Left lobe of liver (tissue), 2 donors: ENCODE measurements at regions not wholly inside any gene's neighbourhood (a gene's known extent, or its start where the extent isn't known, plus 50 kb on each side); places are given as distances from the start of the nearest gene placed in this dataset.

ENCODE experiments used
- ATAC-seq: fragments of 200-7000 bp; cut with Tn5 transposase; one replicate; pipeline ENCODE4 v1.9.1; 2020; ENCODE audit warnings: mild to moderate bottlenecking, moderate library complexity
- DNase-seq: peaks from one replicate; pipeline ENCODE4 v3.0.0-alpha.2; 2020; ENCODE audit warnings: low spot score
- donor health status: DM: no; HTN: no; CAD: no; lungs with moderate emphysema.
- donor health status: DM: no; HTN: yes; CAD: no.

DNA sequence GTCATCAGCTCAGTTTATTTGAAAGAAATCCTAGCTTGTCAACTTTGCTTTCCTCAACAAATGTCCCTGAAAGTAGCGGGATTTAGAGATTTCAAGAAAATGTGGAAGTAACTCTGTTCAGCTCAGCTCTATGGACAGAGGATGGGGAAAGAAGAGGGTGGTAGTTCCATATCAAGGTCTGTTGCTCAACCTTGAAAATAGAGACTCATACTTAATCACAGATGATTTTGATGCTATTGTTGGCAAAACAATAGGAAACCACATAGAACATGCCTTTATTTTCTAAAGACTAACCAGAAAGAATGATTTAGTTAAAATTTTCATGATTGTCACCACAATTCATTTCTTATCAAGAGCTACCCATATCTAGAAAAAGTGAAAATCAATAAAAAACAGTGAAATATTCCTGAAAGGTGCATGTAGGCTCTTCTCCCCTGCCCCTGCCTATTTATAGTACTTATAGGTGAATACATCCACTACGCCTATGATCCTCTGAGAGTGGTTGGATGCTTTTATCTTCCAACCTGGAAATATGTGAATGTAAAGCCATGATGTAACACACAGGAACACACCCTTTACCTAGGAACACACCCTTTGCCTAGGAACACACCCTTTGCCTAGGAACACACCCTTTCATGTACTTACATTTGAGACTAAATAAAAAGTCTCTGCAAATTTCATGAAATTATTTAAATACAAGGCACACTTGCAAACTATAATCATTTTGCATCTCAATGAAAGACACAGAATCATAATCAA is 65.8 kb downstream of the ETAA1 start:
- DNase-seq = no peak
- no peak for ATAC-seq

DNA sequence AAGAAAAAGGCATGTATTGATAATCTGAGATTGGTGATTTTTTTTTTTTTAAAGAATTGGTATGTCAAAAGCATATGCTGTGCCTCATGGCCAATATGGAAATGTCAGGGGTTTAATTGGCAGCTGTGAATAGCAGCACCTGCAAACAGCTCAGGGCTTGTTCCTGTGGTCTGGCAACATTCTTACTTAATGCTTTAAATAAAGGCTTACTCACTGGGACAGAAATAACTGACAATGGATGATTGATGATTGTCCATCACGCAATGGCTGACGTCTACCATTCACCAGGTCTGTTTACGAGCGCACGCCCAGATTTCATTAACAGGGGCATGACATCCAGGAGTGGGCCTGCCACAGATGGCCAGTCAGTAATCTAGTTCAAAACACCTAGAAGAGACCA is 66.7 kb downstream of the ETAA1 start:
- no peak for DNase-seq
- no peak for ATAC-seq

DNA sequence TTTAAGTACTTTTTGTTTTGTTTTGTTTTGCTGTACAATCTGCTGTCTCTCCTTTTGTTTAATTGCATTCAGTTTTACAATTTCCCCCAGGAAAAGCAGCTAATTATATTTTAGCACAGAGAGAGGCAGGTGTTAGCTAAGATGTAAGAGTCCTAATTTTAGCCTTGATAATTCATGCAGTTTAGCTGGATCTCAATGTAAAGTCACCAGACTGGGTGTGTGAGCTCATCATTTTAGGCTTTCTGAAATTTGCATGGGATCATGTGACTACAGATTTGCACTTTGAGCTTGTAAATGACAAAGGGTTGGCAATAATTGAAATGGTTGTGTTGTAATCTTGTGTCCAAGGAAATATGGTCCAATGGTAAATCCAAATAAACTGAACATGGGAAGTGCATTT is 68.5 kb downstream of the ETAA1 start:
- ATAC-seq = no peak

DNA sequence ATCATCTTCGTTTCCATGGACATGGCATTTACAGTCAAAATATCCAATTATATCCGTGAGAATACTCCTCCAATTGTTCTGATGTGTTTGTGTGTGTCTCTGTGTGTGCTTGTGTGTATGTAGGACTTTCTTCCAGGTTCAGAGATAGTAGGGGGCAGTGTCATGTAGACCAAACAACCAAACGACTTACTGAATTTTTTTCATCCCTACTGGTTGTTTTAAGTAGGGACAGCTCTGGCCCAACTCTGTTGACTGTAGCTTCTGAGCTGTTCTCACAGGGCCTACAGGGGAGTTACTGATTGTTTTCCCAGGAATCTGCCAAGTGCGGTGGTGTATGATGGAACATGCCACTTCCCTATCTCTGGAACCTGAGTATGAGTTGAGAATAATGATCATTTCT is 69.6 kb downstream of the ETAA1 start:
- ATAC-seq = no peak

More for the DNA sequence above, 68.5 kb downstream of the ETAA1 start:
- DNase-seq = no peak

DNA sequence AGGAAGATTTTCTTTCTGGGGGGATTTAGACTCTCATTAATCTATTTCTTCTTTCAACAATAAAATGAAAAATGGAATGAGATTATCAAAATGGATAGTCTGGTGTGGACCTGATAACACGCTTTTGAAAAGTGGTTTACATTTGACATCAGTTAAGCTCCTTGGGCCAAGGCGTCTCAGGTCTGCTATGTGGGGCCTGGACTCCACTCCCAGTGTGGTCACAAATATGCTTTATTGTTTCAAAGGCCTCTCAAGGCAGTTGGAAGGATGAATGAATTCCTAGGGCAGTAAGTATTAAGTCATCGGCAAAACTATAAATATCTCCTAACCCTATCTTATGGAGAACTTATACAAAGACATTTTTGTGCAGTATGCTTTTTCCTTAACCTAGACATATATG is 74.5 kb downstream of the ETAA1 start:
- DNase-seq = no peak
- no peak for ATAC-seq

More for the DNA sequence above, 69.6 kb downstream of the ETAA1 start:
- DNase-seq = no peak

DNA sequence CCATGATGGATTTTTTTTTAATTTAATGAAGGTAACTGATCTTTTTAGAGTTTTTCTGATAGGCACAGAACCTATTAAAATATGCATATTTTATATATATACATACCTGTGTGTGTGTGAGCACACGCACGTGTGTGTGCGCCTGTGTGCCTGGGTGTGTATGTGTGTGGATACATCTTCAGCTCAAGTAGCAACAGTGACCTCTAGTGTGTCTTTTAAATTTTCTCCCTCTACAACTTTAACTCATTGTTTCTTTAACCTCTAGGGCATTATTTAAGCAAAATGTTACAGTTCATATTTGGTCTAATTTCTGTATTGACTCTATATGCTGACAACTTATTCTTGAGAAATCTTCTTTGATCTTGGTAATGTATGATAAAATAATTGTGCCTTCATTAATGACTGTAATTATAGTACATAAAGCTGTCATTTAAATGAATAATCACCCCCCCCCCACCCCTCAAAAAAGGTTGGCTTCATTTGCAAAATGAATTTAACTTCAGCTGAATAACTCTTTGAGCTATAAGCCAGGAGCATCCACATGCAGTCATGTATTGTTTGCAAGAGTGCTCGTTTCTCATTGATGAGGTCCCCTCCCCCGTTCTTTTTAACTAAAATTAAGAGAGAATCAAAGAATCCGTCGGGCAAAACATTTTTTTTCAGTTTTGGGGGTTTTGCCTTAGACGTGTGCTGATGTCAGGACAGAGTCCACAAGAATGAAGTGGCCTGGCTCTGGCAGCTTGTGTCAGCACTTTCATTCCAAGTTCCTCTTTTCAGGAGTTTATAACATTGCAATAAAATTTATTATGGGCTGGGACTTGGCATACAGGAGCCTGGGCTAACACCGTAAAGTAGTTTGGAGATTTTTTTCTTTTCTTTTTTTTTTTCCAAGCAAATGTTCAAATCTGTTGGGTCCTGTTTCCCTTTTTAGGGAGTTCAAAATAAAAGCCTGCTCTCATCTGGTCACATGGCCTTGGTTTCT is 80.0 kb downstream of the ETAA1 start:
- ATAC-seq = peak; percentile 87
- DNase-seq = no peak

DNA sequence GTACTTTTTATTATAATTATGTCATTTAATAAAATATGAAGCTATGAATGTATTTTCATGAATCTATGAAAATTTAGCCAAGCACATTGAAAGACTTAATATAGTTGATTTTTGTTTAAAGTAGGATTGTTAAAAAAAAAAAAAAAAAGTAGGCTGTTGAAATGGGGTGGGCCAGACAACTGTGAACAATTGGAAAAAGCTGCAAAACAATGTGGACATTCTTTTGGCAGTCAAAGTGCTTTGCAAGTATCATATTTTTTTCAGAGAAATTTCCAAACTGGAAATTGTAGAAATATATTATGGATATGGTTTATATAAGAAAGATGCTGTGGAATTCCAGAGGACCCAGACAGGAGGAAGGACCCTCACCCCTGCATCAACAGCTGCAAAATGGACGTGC is 82.1 kb downstream of the ETAA1 start:
- DNase-seq (no peak), ATAC-seq (no peak)

DNA sequence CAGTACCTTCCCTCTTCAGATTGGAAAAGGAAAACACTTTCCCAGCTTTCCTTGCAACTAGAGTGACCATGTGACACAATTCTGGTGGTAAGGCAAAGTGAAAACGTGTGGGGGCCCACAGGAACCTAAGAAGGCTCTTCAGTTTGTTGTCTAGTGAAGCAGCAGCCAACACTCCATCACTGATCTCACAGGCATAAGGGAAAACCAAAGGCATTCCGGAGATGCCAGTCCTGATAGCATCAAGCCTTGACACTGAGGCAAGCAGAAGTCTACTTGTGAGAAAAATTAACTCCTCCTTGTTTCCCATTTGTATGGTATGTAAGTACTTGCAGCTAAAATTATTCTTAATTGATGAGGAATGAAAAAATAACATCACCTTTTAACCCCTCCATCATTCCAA is 88.3 kb downstream of the ETAA1 start:
- ATAC-seq (no peak), DNase-seq (no peak)

DNA sequence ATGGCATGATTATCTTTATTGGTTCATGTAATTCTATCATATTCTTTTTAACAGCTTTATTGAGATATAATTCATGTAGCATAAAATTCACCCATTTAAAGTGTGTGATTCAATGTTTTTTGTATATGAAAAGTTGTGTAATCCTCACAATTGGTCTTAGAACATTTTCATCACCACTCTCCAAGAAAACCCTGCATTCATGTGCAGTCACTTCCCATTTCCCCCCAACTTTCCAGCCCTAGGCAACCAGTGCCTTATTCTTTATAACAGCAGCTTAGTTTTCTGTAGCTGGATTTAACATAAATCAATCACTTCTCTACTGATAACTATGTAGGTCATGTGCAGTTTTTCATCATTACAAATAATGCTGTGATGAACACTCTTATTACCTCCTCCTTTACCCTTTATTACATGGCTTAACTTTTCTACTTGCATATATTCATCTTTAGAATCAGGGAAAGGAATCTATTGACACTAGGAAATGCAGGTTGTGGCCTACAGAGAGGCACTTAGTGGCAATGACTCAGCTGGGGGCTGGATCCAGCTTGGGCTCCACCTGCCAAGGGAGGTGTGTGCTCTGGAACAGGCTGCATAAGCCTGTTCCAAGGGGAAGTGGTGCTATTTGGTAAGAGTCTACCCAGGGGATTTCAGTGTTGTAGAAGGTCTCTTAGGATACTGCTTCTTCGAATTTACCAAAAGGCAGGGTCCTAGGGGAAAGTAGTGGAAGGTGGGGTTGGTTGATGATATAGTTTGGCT is 89.1 kb downstream of the ETAA1 start:
- no peak for DNase-seq
- peak; percentile 52 for ATAC-seq

DNA sequence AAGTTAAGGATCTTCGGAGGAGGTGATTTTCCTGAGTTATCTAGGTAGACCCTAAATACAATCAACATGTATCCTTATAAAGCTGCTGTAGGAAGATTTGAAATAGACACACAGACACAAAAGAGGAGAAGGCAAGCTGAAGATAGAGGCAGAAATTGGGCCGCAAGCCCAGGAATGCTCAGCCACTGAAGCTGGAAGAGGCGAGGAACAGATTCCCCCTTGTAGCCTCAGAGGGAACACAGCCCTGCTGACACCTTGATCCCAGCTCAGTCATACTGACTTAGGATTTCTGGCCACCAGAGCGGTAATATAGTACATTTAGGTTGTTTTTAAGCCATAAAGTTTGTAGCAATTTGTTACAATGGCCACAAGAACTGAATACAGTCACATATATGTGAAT is 90.9 kb downstream of the ETAA1 start:
- DNase-seq (no peak), ATAC-seq (no peak)

DNA sequence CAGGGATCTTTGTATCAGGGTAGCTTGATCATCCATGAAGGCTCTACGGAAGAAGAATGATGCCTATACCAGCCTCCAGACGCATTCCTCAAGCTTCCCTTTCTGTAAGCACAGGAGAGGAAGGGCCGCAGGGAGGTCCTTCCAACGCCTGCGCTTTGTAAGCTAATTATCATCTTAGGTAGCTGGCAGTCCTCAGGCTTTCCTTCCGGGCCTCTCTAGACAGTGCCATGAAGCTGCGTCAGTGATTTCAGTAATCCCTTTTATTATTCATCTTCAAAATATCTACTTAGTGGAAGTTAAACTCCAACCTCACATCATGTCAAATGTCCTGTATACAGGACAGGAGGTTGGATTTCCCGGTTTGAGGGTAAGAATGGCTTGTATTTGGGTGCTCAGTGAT is 92.3 kb downstream of the ETAA1 start:
- DNase-seq (no peak), ATAC-seq (no peak)

DNA sequence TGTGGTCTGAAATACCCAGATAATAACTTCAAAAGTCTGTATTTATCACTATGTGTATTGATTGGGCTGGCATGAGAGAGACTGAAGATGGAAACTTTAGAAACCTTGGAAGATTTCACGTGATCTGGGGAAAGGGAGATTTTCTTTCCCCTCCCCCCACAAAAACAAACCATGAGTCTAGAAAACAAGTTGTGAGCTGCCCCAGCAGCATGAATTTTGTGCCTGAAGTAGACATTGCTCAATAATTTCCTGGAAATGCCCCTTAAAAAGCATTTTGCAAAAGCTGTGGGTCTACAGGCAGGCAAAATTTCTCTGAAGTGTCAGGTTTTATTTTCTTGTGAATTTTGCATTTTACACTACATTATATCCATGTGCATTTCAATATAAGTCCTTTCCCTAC is 101.8 kb downstream of the ETAA1 start:
- no peak for DNase-seq
- no peak for ATAC-seq

DNA sequence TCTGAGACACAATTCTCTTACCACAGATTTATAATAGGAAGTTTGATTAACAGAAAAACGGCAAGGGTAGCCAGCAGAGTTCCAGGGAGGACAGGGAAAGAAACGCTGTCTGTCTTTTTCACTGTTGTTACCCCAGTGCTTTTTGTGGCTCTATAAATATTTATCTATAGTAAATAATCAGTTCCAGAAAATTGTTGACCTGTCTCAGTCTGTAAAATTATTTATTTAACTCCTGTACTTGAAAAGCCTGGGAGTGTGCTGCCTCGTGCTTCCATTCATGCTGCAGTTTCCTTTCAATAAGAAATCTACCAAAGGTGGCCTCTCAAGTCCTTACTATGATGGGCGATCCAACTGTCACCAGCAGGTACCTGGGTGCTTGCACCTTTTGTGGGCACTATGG is 102.9 kb downstream of the ETAA1 start:
- ATAC-seq (no peak), DNase-seq (no peak)

DNA sequence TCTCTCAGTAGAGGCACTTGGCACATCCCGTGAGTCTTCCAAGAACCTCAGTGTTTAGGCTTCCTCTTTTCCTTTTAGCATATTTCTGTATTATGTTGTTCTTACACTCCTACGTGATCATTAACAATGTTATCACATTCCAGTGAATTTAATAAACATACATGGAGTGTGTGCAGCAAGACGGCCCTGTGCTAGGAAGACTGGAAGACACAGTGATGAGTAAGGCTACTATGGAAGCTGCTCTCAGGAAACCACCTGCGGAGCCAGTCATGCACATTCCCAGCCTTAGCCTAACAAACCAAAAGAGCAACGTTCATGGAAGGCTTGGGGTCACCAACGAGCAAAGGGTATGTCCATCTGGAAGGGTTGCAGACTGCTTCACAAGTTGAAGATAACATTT is 103.4 kb downstream of the ETAA1 start:
- ATAC-seq (no peak), DNase-seq (no peak)

DNA sequence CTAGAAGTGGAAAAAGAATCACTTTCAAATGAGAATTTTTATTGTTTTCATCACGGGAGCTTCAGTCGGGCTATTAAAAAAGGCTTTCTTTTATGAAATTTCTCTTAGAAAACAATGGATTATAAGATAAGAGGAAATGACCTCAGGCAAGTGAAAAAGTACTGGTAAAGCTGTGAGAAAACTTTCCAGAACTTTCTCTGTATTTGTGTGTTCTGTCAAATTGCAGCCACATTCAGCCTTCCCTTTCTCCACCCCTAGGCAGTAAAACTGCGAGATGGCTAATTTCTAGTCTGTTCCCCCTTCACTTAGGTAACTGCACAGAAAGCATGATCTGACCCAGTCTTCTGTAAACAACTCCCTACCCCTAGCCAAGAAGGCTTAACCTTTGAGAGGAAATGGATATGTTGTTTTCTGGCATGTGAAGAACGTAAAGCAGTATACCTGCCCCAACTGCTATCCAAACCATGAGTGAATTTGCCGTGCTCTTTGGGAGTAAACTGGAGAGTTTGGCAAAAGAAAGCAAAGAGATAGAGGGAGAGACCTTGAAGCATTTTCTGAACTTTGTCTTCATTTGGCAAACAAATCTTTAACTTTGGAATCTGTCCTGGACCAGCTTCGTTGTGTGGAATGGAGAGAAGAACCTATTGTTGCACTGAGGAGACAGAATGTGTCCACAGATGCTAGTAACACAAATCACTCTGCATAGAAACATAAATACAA is 105.4 kb downstream of the ETAA1 start:
- ATAC-seq = peak; percentile 67
- DNase-seq = no peak

DNA sequence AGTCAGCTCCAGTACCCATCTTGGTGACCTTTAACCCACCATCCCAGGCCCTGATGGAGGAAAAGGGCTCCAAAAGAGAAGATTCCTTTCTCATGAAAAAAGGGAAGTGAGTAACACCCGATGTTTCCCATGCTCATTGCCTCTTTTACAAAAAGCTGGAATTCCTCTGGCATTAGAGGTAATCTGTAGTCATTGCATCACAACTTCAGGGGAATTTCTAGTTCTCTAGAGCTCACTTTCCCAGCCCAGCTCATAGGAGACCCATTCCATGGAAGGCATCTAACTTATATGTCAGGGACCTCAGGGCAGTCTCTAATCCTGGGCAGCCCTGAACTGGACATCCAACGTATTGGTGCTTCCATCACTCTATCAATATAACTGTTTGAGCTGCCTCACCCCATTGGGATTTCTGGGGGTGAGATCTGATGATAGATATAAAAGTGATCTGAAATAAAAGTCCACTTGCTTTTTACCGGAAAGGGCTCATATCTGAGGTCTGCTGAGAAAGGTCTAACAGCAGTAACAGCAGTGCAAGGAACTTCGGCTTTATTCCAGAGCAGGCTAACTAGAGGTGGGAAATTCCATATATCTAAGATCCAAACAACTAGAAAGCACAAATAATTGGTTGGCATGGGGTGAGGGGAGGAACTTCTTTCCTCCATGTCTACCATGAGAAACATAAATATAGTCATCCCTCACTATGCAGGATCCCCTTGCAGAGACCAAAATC is 106.1 kb downstream of the ETAA1 start:
- ATAC-seq (no peak), DNase-seq (no peak)

DNA sequence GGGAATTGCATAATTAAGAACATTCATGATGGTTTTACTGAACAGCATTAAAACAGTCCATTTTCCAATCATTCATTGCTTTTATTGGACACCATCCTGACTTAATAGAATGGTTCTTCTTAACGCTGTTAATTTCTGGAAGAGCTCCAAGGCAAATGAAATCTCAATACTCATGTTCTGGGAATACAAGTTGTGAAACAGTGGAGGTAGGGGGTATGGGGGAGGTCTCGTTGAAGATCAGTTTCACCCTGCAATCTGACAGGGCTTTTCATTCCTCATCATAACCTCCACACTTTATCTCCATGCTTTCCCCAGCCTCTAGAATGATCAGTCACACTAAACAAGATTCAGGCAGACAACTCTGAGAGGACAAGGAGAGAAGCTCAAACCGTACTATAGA is 113.6 kb downstream of the ETAA1 start:
- ATAC-seq (no peak), DNase-seq (no peak)

DNA sequence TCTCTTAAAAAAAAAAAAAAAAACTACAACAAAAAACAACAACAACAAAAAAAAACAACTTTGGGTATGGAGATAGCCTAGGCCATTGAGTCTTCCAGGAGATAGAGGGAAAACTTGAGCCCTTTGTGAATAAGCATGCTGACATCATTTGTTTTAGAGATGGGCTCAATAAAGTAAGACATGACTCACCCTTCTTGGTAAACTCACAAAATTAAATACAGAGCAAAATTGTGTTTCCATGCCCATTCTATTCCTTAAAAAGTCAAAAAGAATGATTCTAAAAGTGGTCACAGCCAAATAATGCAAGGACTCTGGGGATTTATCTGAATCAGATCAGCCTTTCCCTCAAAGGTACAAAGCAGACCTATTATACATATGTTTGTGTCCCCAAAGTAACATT is 117.4 kb downstream of the ETAA1 start:
- ATAC-seq = no peak
- DNase-seq = no peak

DNA sequence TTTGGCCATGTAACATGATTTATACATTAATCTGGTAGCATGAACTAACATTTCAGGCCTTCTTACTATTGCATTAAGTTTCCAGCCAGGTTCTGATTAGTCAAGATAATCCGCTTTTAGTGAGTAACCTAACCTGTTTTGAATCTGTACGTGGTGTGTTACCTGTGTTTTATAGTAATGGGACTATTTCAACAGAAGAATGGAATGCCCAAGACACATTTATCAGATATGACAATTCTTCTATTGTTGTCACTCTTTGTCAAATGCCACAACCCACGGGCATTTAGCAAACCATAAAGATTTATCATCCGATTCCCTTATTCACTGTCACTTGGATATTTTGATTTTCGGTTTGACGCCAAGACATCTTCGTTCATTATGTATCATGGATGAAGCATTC is 117.9 kb downstream of the ETAA1 start:
- DNase-seq (no peak), ATAC-seq (no peak)

DNA sequence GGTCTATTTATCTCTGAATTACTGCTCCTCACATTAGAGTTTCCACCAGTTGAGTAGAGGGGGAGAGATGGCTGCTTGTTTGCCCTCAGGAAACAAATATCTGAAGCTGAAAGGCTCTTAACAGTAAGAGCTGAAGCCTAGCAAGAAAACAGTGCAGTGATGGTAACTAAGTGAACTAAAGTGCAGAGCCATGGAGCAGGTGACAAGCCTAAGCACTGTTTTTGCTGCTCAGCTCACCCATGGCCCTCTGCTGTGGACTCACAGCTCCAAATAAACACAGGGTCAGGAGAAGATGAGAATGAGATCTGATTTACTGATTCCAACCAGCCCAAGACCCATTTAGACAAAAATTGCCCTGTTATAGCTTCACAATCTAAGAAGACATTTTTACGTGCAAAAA is 118.4 kb downstream of the ETAA1 start:
- ATAC-seq = no peak
- DNase-seq = no peak
